SK-N-MC (cell line): ENCODE measurements at regions not wholly inside any gene's neighbourhood (a gene's known extent, or its start where the extent isn't known, plus 50 kb on each side); places are given as distances from the start of the nearest gene placed in this dataset.

Experiments
- EZH2 ChIP-seq: fragments of 200-600 bp; sonication (generic); IDR thresholded peaks from one replicate; pipeline ENCODE4 v1.6.1; 2017; ENCODE audit warnings: antibody characterized with exemption
- FOXP2 ChIP-seq: optimal IDR thresholded peaks from 2 replicates; pipeline ENCODE3; 2011; ENCODE audit warnings: mild to moderate bottlenecking, moderate library complexity; ENCODE audit not compliant: insufficient read depth; ENCODE audit errors: extremely low read length, control extremely low read depth
- POLR2AphosphoS5 ChIP-seq: IDR thresholded peaks from 2 replicates; pipeline ENCODE4 v1.6.1; 2012; ENCODE audit warnings: mild to moderate bottlenecking, low read depth, low read length, borderline replicate concordance

GRCh38 chr12:131404705-131405104, 306.2 kb upstream of the SFSWAP start:
- TF ChIP-seq POLR2AphosphoS5 (no peak), EZH2 (no peak), FOXP2 (no peak)
